Fibroblast of lung (primary cell): ENCODE measurements at regions not wholly inside any gene's neighbourhood (a gene's known extent, or its start where the extent isn't known, plus 50 kb on each side); places are given as distances from the start of the nearest gene placed in this dataset.

ENCODE experiments used
- CTCF ChIP-seq, 2 donors: IDR thresholded peaks in 1 of 2; conservative IDR thresholded peaks in 1 of 2; 1 replicate in 1 of 2; 2 replicates in 1 of 2; pipeline ENCODE4 v1.5.1; 2011 to 2012; ENCODE audit warnings: low read length in 2 of 2, control low read depth in 1 of 2, inconsistent platforms in 1 of 2, low read depth in 1 of 2, mild to moderate bottlenecking in 1 of 2
- EZH2 ChIP-seq: IDR thresholded peaks from 2 replicates; pipeline ENCODE4 v1.5.1; 2012; ENCODE audit warnings: low read length, control low read depth, mild to moderate bottlenecking; ENCODE audit errors: missing control alignments

DNA sequence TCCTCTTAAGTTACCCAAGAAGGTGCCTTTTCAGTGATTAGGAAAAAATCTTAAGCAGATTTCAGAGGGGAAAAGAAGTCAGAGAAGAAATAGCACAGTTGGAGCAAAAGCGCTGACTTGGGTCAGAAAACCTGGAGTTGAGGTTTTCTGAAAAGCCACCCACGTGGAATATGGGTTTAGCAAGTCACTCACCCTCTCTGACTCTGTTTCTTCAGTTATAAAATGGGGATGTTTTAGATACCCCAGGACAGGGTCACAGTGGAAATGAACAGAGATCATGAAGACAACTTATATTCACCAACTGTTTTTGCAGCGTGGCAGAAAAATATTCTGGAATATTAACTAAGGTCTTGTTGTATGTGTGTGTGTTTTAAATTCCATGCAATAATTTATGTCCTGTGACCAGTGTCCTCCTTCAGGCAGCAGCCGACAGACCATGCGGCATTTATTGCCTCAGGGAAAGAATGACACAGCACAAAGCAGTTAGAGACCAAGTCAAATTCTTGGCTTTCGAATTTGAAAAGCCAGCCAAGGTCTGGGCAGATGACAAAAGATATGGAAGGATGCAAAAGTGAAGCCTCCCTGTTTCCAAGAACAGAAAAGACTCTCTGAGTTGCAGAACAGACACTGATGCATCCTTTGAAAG lies 119.9 kb downstream of the MIAT start:
- TF ChIP-seq EZH2 (no peak), CTCF (conservative IDR thresholded peaks at IDR 0.05 in 1 of 2, IDR thresholded peaks at IDR 0.05 in 1 of 2; ENCODE audit: low read depth in 1 of 2, low read length in 2 of 2) (no peak)
